GM18870 (cell line): ENCODE measurements at regions not wholly inside any gene's neighbourhood (a gene's known extent, or its start where the extent isn't known, plus 50 kb on each side); places are given as distances from the start of the nearest gene placed in this dataset.
"Not testable (repeated sequence)": the region's sequence is repeated elsewhere in the genome, so short reads cannot be mapped to it uniquely, and the experiment has no call there.

Source experiments
- ATAC-seq: cut with Tn5 transposase; IDR thresholded peaks from one replicate; pipeline ENCODE4 v1.9.1; 2021; ENCODE audit warnings: moderate library complexity; ENCODE audit not compliant: unreplicated experiment

GRCh38 chr5:106399391-106399790, 1271.3 kb downstream of the EFNA5 start:
- ATAC-seq, result no peak

- no peak for ATAC-seq
Observed at GRCh38 chr5:106397700-106398099, 1273.0 kb downstream of the EFNA5 start.

GRCh38 chr5:106393276-106393675, 1277.5 kb downstream of the EFNA5 start:
- ATAC-seq, result no peak

GRCh38 chr5:106392766-106393165, 1278.0 kb downstream of the EFNA5 start:
- no peak for ATAC-seq

- not testable (repeated sequence) for ATAC-seq
Observed at GRCh38 chr5:106387767-106388166, 1283.0 kb downstream of the EFNA5 start.

- no peak for ATAC-seq
Observed at GRCh38 chr5:106386287-106386686, 1284.5 kb downstream of the EFNA5 start.

- ATAC-seq, result no peak
Observed at GRCh38 chr5:106380736-106381135, 1290.0 kb downstream of the EFNA5 start.

- no peak for ATAC-seq
Observed at GRCh38 chr5:106376522-106376921, 1294.2 kb downstream of the EFNA5 start.

GRCh38 chr5:106374956-106375355, 1295.8 kb downstream of the EFNA5 start:
- no peak for ATAC-seq

GRCh38 chr5:106368021-106368420, 1302.7 kb downstream of the EFNA5 start:
- ATAC-seq, result no peak

GRCh38 chr5:106367281-106367680, 1303.5 kb downstream of the EFNA5 start:
- ATAC-seq, result no peak

GRCh38 chr5:106363578-106363977, 1307.2 kb downstream of the EFNA5 start:
- ATAC-seq, result no peak

- ATAC-seq, result no peak
Observed at GRCh38 chr5:106361905-106362304, 1308.8 kb downstream of the EFNA5 start.

- no peak for ATAC-seq
Observed at GRCh38 chr5:106331415-106331814, 1339.3 kb downstream of the EFNA5 start.

- ATAC-seq, result no peak
Observed at GRCh38 chr5:106324356-106324755, 1346.4 kb downstream of the EFNA5 start.

GRCh38 chr5:106321242-106321641, 1349.5 kb downstream of the EFNA5 start:
- no peak for ATAC-seq

- no peak for ATAC-seq
Observed at GRCh38 chr5:106314221-106314824, 1356.4 kb downstream of the EFNA5 start.

- no peak for ATAC-seq
Observed at GRCh38 chr5:106312360-106312759, 1358.4 kb downstream of the EFNA5 start.

GRCh38 chr5:106311230-106311915, 1359.4 kb downstream of the EFNA5 start:
- ATAC-seq, result no peak

- no peak for ATAC-seq
Observed at GRCh38 chr5:106307265-106307664, 1363.5 kb downstream of the EFNA5 start.

GRCh38 chr5:106306313-106307028, 1364.3 kb downstream of the EFNA5 start:
- ATAC-seq, result no peak

- no peak for ATAC-seq
Observed at GRCh38 chr5:106303911-106304310, 1366.8 kb downstream of the EFNA5 start.
